Right atrium auricular region (tissue), 2 donors: ENCODE measurements at regions not wholly inside any gene's neighbourhood (a gene's known extent, or its start where the extent isn't known, plus 50 kb on each side); places are given as distances from the start of the nearest gene placed in this dataset.

Source experiments
- DNase-seq: peaks from one replicate; pipeline ENCODE4 v3.0.0-alpha.2; 2019; ENCODE audit warnings: low spot score
- H3K27ac ChIP-seq, 2 donors: fragments of 200-600 bp; sonication (generic); 1 replicate in 1 of 2; 2 replicates in 1 of 2; pipeline ENCODE4 v1.5.1; 2016 to 2019
- H3K27me3 ChIP-seq, 2 donors: fragments of 200-600 bp; sonication (generic); one replicate each; pipeline versions ENCODE4 v1.5.1 to v1.6.0; 2017 to 2019
- H3K36me3 ChIP-seq: fragments of 200-600 bp; sonication (generic); one replicate; pipeline ENCODE4 v1.5.1; 2016
- H3K4me1 ChIP-seq, 2 donors: fragments of 200-600 bp; sonication (generic); one replicate each; pipeline versions ENCODE4 v1.5.1 to v1.6.0; 2017 to 2019
- H3K4me3 ChIP-seq, 2 donors: fragments of 200-600 bp; sonication (generic); 1 replicate in 1 of 2; 2 replicates in 1 of 2; pipeline ENCODE4 v1.5.1; 2017 to 2019; ENCODE audit warnings: mild to moderate bottlenecking in 1 of 2, moderate library complexity in 1 of 2
- H3K9me3 ChIP-seq, 2 donors: fragments of 200-600 bp; sonication (generic); one replicate each; pipeline ENCODE4 v1.5.1; 2019
- CTCF ChIP-seq, 2 donors: fragments of 200-600 bp; sonication (generic); IDR thresholded peaks; one replicate each; pipeline ENCODE4 v1.5.1; 2019; ENCODE audit warnings: antibody characterized with exemption in 2 of 2

GRCh38 chr12:111157486-111157885 lies 211.4 kb downstream of the PHETA1 start:
- no peak overlapping the region for H3K4me3 ChIP-seq
- no peak for DNase-seq
- H3K36me3 ChIP-seq, result no peaks in the 10 kb centered on the region
- no peaks in the 10 kb centered on the region for H3K4me1 ChIP-seq
- no peaks in the 10 kb centered on the region for H3K27me3 ChIP-seq
- H3K27ac ChIP-seq, result no peak overlapping the region
- no peaks in the 10 kb centered on the region for H3K9me3 ChIP-seq
- TF ChIP-seq CTCF (IDR thresholded peaks at IDR 0.05), result no peak

GRCh38 chr12:111156304-111156703 lies 212.6 kb downstream of the PHETA1 start:
- H3K36me3 ChIP-seq, result no peaks in the 10 kb centered on the region
- no peak overlapping the region for H3K4me3 ChIP-seq
- no peak for TF ChIP-seq CTCF (IDR thresholded peaks at IDR 0.05)
- H3K27ac ChIP-seq, result no peak overlapping the region
- no peaks in the 10 kb centered on the region for H3K27me3 ChIP-seq
- DNase-seq, result no peak
- H3K9me3 ChIP-seq, result no peaks in the 10 kb centered on the region
- no peaks in the 10 kb centered on the region for H3K4me1 ChIP-seq

- DNase-seq, result no peak
- Histone ChIP-seq H3K27ac (no peak overlapping the region), H3K4me1 (no peaks in the 10 kb centered on the region), H3K4me3 (no peak overlapping the region), H3K27me3 (no peaks in the 10 kb centered on the region), H3K36me3 (no peaks in the 10 kb centered on the region), H3K9me3 (no peaks in the 10 kb centered on the region)
- no peak for TF ChIP-seq CTCF (IDR thresholded peaks at IDR 0.05)
These were observed 213.4 kb downstream of the PHETA1 start for GRCh38 chr12:111155521-111155920.

- no peaks in the 10 kb centered on the region for H3K4me1 ChIP-seq
- no peaks in the 10 kb centered on the region for H3K27me3 ChIP-seq
- no peak for TF ChIP-seq CTCF (IDR thresholded peaks at IDR 0.05)
These were observed 213.9 kb downstream of the PHETA1 start for GRCh38 chr12:111155020-111155419.

GRCh38 chr12:111154147-111154834 lies 214.6 kb downstream of the PHETA1 start:
- Histone ChIP-seq H3K36me3 (no peaks in the 10 kb centered on the region), H3K27me3 (no peaks in the 10 kb centered on the region), H3K27ac (no peak overlapping the region), H3K4me3 (no peak overlapping the region), H3K9me3 (no peaks in the 10 kb centered on the region), H3K4me1 (no peaks in the 10 kb centered on the region)
- no peak for TF ChIP-seq CTCF (IDR thresholded peaks at IDR 0.05)
- DNase-seq, result no peak

More at GRCh38 chr12:111155020-111155419, 213.9 kb downstream of the PHETA1 start:
- Histone ChIP-seq H3K36me3 (no peaks in the 10 kb centered on the region), H3K9me3 (no peaks in the 10 kb centered on the region), H3K4me3 (no peak overlapping the region), H3K27ac (no peak overlapping the region)
- no peak for DNase-seq

GRCh38 chr12:111152561-111152960 lies 216.3 kb downstream of the PHETA1 start:
- Histone ChIP-seq H3K27ac (no peak overlapping the region), H3K27me3 (no peaks in the 10 kb centered on the region), H3K36me3 (no peaks in the 10 kb centered on the region), H3K9me3 (no peaks in the 10 kb centered on the region), H3K4me1 (no peaks in the 10 kb centered on the region), H3K4me3 (no peak overlapping the region)
- no peak for DNase-seq
- no peak for TF ChIP-seq CTCF (IDR thresholded peaks at IDR 0.05)
